HG02870 (cell line): ENCODE measurements at regions not wholly inside any gene's neighbourhood (a gene's known extent, or its start where the extent isn't known, plus 50 kb on each side); places are given as distances from the start of the nearest gene placed in this dataset.
"Not testable (repeated sequence)": the region's sequence is repeated elsewhere in the genome, so short reads cannot be mapped to it uniquely, and the experiment has no call there.

Source experiments
- ATAC-seq: cut with Tn5 transposase; IDR thresholded peaks from one replicate; pipeline ENCODE4 v1.9.1; 2021; ENCODE audit warnings: mild to moderate bottlenecking, moderate library complexity; ENCODE audit not compliant: unreplicated experiment

GRCh38 chr4:72797486-72797885, 228.5 kb upstream of the ADAMTS3 start:
- no peak for ATAC-seq

DNA sequence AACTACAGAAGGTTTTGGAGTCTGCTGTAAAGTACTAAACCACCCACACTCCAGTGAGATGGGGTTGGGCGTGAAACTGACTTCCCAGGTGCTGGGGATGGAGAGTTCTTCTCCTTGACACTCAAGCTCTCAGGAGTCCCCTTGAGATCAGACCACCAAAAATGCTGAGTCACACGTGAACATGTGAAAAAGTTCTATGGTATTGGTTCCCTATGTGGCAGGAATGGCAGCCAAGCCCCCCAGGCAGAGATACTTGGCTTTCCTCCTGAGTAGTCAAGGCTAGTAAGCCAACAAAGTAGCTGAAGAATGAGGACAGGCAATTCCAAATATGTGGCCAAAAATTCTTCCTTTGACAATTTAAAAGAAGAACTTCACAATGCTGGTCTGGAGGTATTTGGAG, 222.0 kb upstream of the ADAMTS3 start:
- no peak for ATAC-seq

- ATAC-seq: no peak
These were observed 217.5 kb upstream of the ADAMTS3 start for GRCh38 chr4:72786401-72786990.

GRCh38 chr4:72779241-72779640, 210.2 kb upstream of the ADAMTS3 start:
- no peak for ATAC-seq

- no peak for ATAC-seq
These were observed 208.4 kb upstream of the ADAMTS3 start for GRCh38 chr4:72777436-72777835.

GRCh38 chr4:72770708-72771107, 201.7 kb upstream of the ADAMTS3 start:
- ATAC-seq: no peak

DNA sequence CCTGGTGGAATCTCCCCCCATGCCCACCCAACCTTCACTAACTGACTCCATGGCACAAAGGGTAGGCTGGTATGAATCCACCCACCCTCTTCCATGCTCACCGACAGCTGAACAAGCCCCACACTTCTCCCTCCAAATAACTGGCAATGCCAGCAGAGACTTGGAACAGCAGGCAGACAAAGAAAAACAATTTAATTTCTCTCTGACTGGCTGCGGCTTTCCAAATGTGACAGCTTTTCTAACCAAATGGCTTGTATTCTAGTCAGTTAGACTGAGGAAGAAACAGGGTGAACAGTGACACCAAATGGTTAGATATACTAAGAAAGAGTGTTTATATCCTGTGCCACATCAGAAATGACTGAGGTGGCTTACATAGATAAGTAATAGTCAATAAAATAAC, 199.3 kb upstream of the ADAMTS3 start:
- ATAC-seq: no peak

DNA sequence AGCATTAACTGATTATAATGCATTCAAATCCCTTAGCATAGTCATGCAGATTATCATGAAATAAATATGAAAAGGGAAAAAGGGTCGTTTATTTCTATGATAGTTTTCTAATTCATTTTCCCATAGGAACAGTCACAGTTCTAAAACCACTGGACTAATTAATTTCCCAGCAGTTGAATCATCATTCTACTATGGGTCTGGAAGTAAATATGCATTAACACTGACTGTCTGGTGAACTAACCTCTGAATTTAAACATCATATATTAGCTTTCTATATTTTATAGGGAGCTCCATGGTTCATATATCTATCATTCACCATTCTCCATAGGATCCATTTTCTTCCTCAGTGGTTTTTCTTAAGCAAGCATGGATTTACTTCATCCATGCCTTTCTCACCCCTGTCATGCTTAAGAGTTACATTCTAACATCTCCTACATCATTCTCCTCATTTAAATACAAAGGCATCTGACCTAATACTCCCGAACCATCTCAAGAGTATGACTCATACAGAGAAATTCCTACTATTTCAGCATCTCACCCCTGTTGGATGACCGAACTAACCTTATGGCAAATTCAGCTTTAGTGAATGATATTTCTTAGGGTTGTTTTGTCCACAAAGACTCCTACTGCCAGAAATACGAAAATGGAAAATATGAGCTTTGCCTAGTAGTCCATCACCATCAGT, 198.7 kb upstream of the ADAMTS3 start:
- no peak for ATAC-seq

GRCh38 chr4:72765788-72766187, 196.8 kb upstream of the ADAMTS3 start:
- not testable (repeated sequence) for ATAC-seq

DNA sequence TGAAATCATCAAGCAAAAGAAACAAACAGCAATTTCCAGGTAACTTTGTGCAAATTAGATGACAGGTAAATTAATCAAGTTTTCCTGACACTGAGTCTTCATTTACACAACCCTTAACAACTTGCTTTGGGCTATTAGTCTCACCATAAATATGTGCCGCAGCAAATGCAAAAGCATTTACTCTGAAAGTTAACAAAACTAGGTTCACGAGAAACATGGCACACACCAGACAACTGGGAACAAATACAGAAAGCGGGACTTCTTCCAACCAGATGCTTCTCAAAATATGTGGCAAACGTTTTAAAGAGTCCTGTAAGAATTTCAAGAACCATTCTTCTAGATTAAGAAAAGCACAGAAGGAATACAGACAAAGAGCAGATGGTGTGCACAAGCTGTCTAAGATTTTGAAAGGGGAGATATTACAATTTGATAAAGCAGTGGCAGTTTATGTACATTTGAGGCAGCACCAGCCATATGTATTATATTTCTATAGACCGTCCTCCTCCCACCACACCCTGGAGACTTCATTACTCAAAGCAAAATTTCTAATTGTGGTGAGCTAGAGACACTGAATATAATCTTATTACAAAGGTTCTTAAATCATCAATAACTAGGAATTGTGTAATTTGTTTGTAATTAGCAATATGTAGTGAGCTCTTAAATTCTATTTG, 192.5 kb upstream of the ADAMTS3 start:
- ATAC-seq: no peak

GRCh38 chr4:72753414-72753813, 184.4 kb upstream of the ADAMTS3 start:
- not testable (repeated sequence) for ATAC-seq

DNA sequence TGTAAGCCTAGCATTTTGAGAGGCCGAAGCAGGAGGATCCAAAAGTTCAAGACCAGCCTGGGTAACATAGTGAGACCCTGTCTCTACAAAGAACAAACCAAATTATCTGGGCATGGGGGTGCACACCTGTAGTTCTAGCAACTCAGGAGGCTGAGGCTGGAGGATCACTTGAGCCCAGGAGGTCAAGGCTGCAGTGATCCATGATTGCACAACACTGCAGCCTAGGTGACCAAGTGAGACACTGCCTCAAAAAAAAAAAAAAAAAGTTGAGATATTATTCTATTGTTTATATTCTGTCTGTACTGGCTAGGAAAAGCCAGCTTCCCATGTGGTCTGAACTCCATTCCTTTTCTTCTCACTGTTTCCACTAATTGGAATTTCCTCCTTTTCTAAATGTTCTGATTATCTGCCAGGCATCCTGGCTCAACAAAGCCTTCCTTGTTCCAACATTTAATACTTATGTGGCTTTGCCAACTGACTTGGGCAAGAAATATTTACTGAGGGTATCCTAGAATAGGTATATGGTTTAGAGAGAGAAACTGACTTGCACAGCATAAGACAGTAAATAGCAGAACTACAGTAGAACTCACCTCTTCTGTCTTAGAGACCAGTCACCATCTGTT, 175.2 kb upstream of the ADAMTS3 start:
- no peak for ATAC-seq

GRCh38 chr4:72743078-72743477, 174.1 kb upstream of the ADAMTS3 start:
- no peak for ATAC-seq

DNA sequence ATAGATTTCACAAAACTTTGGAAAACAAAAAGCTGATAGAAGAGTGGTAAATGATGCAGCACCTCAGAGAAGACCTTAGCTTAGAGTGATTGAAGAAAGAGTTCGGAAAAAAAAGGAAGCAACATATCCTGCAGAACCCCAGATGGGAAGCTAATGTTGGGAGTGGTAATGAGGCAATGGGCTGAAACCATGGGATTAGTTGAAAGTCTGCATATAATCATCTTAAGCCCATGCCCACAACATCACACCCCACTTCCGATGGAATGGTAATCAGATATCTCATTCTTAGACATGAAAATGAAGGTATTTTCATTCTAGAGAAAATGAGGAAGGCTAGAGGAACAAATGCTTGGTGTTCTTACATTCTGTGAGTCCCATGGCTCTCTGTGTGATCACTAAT, 146.3 kb upstream of the ADAMTS3 start:
- no peak for ATAC-seq

DNA sequence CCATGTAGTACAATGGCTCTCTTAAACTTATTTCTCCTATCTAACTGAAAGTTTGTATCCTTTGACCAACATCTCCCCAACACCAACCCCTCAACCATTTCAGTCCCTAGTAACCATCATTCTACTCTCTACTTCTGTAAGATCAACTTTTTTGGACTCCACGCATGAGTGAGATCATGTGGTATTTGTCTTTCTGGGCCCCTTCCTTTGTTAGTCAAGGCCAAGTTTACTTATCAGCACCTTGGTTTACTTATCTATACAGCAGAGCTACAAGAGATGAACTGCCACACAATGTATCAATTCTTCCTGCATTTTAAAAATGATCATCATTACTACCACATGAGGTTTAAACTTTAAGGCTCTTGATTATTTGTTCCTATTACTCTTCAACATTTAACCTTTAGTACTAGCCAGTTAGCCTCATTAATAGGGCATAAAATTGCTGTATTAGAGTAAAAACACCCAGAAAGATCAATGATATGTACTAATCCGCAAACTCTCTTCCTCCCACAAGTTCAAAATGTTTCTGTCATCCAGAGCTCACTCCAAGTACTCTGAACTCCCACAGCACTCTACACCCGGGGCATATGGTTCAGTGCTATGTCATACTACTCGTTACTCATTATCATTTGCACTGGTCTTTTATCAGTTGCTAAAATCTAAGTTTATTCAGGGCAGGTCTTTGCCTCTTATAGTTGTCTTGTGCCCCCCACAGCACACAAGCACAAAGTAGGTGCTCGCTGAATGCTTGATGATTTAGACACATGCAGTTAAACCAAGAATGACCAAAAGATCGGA, 145.7 kb upstream of the ADAMTS3 start:
- no peak for ATAC-seq

DNA sequence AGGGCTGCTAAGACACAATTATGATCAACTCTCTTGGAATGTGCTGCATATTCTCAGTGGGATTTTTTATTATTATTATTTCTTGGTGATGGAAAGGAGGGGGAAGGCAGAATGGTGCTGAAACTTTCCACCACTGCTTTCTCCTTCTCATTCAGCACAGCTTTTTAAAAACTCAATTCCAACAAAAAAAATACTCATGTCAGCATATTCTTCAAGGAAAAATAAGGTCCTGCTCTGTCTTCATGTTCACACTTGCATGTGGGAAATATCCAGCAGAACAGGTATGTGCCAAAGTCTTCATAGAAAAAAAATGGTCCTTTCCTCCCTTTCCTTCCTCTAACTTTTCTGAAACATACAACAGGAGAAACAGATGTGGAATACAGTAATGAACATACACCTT, 144.0 kb upstream of the ADAMTS3 start:
- no peak for ATAC-seq

DNA sequence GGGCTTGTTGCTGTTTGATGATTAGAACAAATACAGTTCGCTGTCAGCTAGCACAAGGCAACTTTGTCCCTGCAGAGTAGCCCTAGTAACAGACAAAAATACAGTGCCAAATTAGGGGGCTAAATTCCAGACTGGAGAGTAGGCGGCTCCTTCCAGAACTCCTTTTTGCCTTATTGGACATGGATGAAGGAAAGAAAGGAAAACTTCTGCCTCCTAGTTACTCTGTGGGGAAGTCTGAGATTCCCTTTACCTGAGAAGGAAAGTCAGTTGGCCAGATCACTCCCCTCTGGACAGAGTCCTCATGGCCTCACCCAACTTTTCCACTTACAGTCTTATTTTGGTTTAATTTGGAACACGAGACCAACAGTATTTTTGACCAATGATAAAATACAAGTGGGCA, 140.5 kb upstream of the ADAMTS3 start:
- no peak for ATAC-seq

DNA sequence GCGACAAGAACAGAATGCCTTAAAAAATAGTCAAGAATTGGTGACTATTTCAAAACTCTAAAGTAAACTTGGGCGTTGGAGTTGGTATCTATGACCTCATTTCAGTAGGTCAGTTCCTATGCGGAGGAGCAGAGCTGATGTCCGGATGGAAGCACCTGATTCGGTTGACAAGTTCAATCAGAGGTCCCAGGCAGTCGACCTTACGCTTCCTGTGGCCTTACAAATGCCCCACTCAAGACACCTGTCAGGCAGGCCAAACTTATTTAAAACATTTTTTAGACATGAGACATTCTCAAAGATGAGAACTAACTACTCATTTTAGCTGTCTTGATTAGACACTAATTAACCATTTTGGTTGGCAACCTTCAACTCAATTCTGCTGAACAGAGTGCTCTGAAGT, 137.7 kb upstream of the ADAMTS3 start:
- no peak for ATAC-seq

GRCh38 chr4:72704925-72705640, 136.1 kb upstream of the ADAMTS3 start:
- ATAC-seq: not testable (repeated sequence)

GRCh38 chr4:72702948-72703347, 133.9 kb upstream of the ADAMTS3 start:
- no peak for ATAC-seq
